Ovary (tissue), 7 donors: ENCODE measurements at regions not wholly inside any gene's neighbourhood (a gene's known extent, or its start where the extent isn't known, plus 50 kb on each side); places are given as distances from the start of the nearest gene placed in this dataset.

ENCODE experiments used
- DNase-seq, 5 donors: peaks; one replicate each; pipeline ENCODE4 v3.0.0-alpha.2; 2019 to 2020
- H3K27ac ChIP-seq, 2 donors: fragments of 200-600 bp; one replicate each; pipeline versions ENCODE4 v1.5.1 to v1.8.0; 2019 to 2022
- H3K27me3 ChIP-seq: fragments of 200-600 bp; one replicate; pipeline ENCODE4 v1.8.0; 2022
- H3K36me3 ChIP-seq: fragments of 200-600 bp; sonication (generic); one replicate; pipeline ENCODE4 v1.5.1; 2019
- H3K4me1 ChIP-seq: one replicate; pipeline ENCODE4 v1.8.1; 2013; ENCODE audit warnings: mild to moderate bottlenecking, moderate library complexity; ENCODE audit not compliant: insufficient read depth
- H3K4me3 ChIP-seq: fragments of 200-600 bp; sonication (generic); one replicate; pipeline ENCODE4 v1.5.1; 2017
- H3K9me3 ChIP-seq, 2 donors: fragments of 200-600 bp in 1 of 2; sonication (generic) in 1 of 2; one replicate each; pipeline versions ENCODE4 v1.5.1 to v1.8.1; 2013 to 2019; ENCODE audit warnings: mild to moderate bottlenecking in 1 of 2, moderate library complexity in 1 of 2
- CTCF ChIP-seq, 3 donors: fragments of 450-650 bp in 2 of 3; fragments of 200-600 bp in 1 of 3; IDR thresholded peaks; one replicate each; pipeline versions ENCODE4 v1.5.1 to v1.8.0; 2016 to 2022; ENCODE audit warnings: antibody characterized with exemption in 3 of 3, mild to moderate bottlenecking in 1 of 3
- EP300 ChIP-seq: sonication (generic); formaldehyde crosslinking; IDR thresholded peaks from one replicate; pipeline ENCODE4 v1.6.1; 2017; ENCODE audit warnings: antibody characterized with exemption
- POLR2A ChIP-seq: fragments of 450-650 bp; IDR thresholded peaks from one replicate; pipeline ENCODE4 v1.6.1; 2017; ENCODE audit warnings: antibody characterized with exemption, mild to moderate bottlenecking, moderate library complexity
- WGBS, 3 donors: extraction: QIAGEN DNeasy Blood & Tissue Kit in 1 of 3; methylation state at CpG; one replicate each; pipeline versions ENCODE4 v1.1.5 to v1.1.7; 2013 to 2017; 5-methylcytosine and 5-hydroxymethylcytosine counted together
- intact Hi-C, 4 donors: fragments of 100-400 bp; cut with DNase I; formaldehyde crosslinking; loops; one replicate each; pipeline versions ENCODE4 v1.11.0 to v1.15.1; 2022 to 2023
- donor health status: DM: no; HTN: no; CAD: no; lungs with moderate emphysema.
- donor health status: DM: no; HTN: no; CAD: no.
- donor health status: Bipolar disorder and iron deficiency.
- donor health status: DM: no; HTN: no; CAD: no.
- donor health status: DM: yes; HTN: yes; CAD: no.

GRCh38 chr1:67594764-67595163 lies 90.2 kb upstream of the GADD45A start:
- intact Hi-C loops: no loop called here
- Histone ChIP-seq H3K27me3 (no peaks in the 10 kb centered on the region), H3K4me1 (peaks cover 12% of the 10 kb centered on the region), H3K4me3 (no peak overlapping the region), H3K36me3 (no peaks in the 10 kb centered on the region), H3K27ac (no peak overlapping the region), H3K9me3 (no peaks in the 10 kb centered on the region)
- TF ChIP-seq CTCF (IDR thresholded peaks at IDR 0.05): no peak
- no peak for TF ChIP-seq EP300
- TF ChIP-seq POLR2A: no peak
- WGBS, 3 donors: 81 to 95% (median 87%) methylated on average over 2 of the region's 2 CpGs
- DNase-seq: no peak

DNA sequence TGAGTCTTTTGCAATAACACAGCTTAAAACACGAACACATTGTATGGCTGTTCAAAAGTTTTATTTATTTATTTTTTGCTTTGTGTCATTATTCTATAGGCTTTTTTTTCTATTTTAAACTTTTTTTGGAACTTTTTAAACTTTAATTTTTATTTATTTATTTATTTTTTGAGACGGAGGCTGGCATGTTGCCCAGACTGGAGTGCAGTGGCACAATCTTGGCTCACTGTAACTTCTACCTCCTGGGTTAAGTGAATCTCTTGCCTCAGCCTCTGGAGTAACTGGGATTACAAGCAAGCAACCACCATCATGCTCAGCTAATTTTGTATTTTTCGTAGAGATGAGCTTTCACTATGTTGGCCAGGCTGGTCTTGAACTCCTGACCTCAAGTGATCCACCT lies 88.3 kb upstream of the GADD45A start:
- intact Hi-C loops: no loop called here
- WGBS, 3 donors: 67 to 75% (median 72%) methylated on average over 3 of the region's 3 CpGs
- Histone ChIP-seq H3K36me3 (no peaks in the 10 kb centered on the region), H3K27me3 (no peaks in the 10 kb centered on the region), H3K9me3 (no peaks in the 10 kb centered on the region), H3K27ac (no peak overlapping the region), H3K4me1 (peaks cover under 1% of the 10 kb centered on the region), H3K4me3 (no peak overlapping the region)
- no peak for DNase-seq
- TF ChIP-seq POLR2A (no peak), CTCF (IDR thresholded peaks at IDR 0.05) (no peak), EP300 (no peak)

GRCh38 chr1:67597336-67597735 lies 87.7 kb upstream of the GADD45A start:
- Histone ChIP-seq H3K27ac (no peak overlapping the region), H3K4me3 (no peak overlapping the region), H3K9me3 (no peaks in the 10 kb centered on the region), H3K36me3 (no peaks in the 10 kb centered on the region), H3K4me1 (no peaks in the 10 kb centered on the region), H3K27me3 (no peaks in the 10 kb centered on the region)
- no peak for DNase-seq
- intact Hi-C loops: no loop called here
- TF ChIP-seq CTCF (IDR thresholded peaks at IDR 0.05) (no peak), EP300 (no peak), POLR2A (no peak)
- 83 to 88% (median 88%) methylated on average over 3 of the region's 3 CpGs for WGBS, 3 donors

DNA sequence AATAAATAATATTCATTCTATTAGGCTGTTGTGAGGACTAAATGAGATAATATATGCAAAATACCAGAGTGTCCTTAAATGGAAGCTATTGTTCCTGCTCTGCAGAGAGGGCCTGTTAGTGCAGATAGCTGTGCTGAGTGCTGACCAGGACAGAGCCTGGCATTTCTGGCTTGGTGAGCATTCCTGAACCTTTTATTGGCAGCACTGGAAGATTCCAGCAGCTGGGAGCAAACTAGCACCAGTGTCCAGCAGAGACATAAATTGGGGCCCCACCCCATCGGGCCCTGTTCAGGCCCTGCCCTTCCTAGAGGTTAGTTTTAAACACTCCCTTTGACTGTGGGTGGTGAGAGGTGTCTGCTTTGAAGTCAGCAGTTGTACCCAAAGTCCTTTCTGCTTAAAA lies 85.9 kb upstream of the GADD45A start:
- no peaks in the 10 kb centered on the region for H3K27me3 ChIP-seq
- no peaks in the 10 kb centered on the region for H3K4me1 ChIP-seq
- H3K9me3 ChIP-seq: no peaks in the 10 kb centered on the region
- H3K4me3 ChIP-seq: no peak overlapping the region
- 61 to 79% (median 72%) methylated on average over 1 of the region's 1 CpG for WGBS, 3 donors
- TF ChIP-seq CTCF (IDR thresholded peaks at IDR 0.05) (no peak), EP300 (no peak), POLR2A (no peak)
- H3K36me3 ChIP-seq: no peaks in the 10 kb centered on the region
- H3K27ac ChIP-seq: no peak overlapping the region
- no peak for DNase-seq
- intact Hi-C loops: no loop called here

DNA sequence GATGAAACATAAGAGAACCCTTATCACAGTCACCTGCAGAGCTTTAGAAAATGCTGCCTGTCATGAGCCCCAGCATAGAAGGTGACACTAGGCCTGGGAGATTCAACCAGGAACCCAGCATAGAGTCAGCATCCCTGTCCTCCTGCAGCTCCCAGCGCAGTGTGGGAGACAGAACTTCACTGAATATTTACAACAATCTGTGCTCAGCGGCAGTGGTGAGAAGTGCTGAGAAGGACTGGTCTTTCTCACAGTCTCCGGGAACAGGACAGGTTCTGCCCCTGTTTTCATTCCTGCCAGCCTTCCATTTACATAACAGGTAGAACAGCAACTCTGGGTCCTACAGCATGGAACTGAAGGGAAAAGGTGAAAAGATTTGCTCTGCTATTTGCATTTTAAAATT lies 83.5 kb upstream of the GADD45A start:
- intact Hi-C loops: no loop called here
- H3K27me3 ChIP-seq: no peaks in the 10 kb centered on the region
- peaks cover 10% of the 10 kb centered on the region for H3K4me1 ChIP-seq
- no peak overlapping the region for H3K27ac ChIP-seq
- WGBS, 3 donors: 86 to 90% (median 88%) methylated on average over 3 of the region's 3 CpGs
- H3K4me3 ChIP-seq: no peak overlapping the region
- no peaks in the 10 kb centered on the region for H3K36me3 ChIP-seq
- no peaks in the 10 kb centered on the region for H3K9me3 ChIP-seq
- TF ChIP-seq EP300 (no peak), POLR2A (no peak), CTCF (IDR thresholded peaks at IDR 0.05) (no peak)
- no peak for DNase-seq
